ENCODE measurements at regions not wholly inside any gene's neighbourhood (a gene's known extent, or its start where the extent isn't known, plus 50 kb on each side); places are given as distances from the start of the nearest gene placed in this dataset.

- no peak for DNase-seq (ENCODE audit: low spot score in 2 of 2)
- TF ChIP-seq POLR2A (IDR thresholded peaks at IDR 0.05) (no peak), EP300 (IDR thresholded peaks at IDR 0.05) (no peak), CTCF (IDR thresholded peaks at IDR 0.05) (no peak)
- Histone ChIP-seq H3K27ac (no peak overlapping the region), H3K4me1 (peaks cover 0 to 4% (median 0%) of the 10 kb centered on the region in 4 donors), H3K9me3 (no peaks in the 10 kb centered on the region), H3K27me3 (no peaks in the 10 kb centered on the region), H3K4me3 (no peak overlapping the region), H3K36me3 (no peaks in the 10 kb centered on the region)
- WGBS, 2 donors = 75 to 92% methylated on average over 3 of the region's 3 CpGs
Measured at GRCh38 chr2:45268631-45269030, 259.4 kb upstream of the SIX2 start.

- H3K9me3 ChIP-seq = no peaks in the 10 kb centered on the region
- no peaks in the 10 kb centered on the region for H3K27me3 ChIP-seq
- DNase-seq (ENCODE audit: low spot score in 2 of 2) = no peak
- WGBS, 2 donors = 90 to 96% methylated on average over 9 to 10 of the region's 10 CpGs
- no peak for TF ChIP-seq POLR2A (IDR thresholded peaks at IDR 0.05)
- no peak for TF ChIP-seq EP300 (IDR thresholded peaks at IDR 0.05)
- TF ChIP-seq CTCF (IDR thresholded peaks at IDR 0.05) = no peak
- H3K36me3 ChIP-seq = no peaks in the 10 kb centered on the region
- H3K4me1 ChIP-seq = no peaks in the 10 kb centered on the region
- H3K4me3 ChIP-seq = no peak overlapping the region
- no peak overlapping the region for H3K27ac ChIP-seq
Measured at GRCh38 chr2:45267062-45267792, 258.0 kb upstream of the SIX2 start.

- Histone ChIP-seq H3K36me3 (no peaks in the 10 kb centered on the region), H3K4me1 (peaks cover 0 to 3% (median 1%) of the 10 kb centered on the region in 4 donors), H3K9me3 (no peaks in the 10 kb centered on the region), H3K27ac (no peak overlapping the region), H3K27me3 (no peaks in the 10 kb centered on the region), H3K4me3 (no peak overlapping the region)
- TF ChIP-seq EP300 (IDR thresholded peaks at IDR 0.05) = no peak
- TF ChIP-seq POLR2A (IDR thresholded peaks at IDR 0.05) = no peak
- no peak for TF ChIP-seq CTCF (IDR thresholded peaks at IDR 0.05)
- WGBS, 2 donors = 55 to 70% methylated on average over 4 of the region's 4 CpGs
- no peak for DNase-seq (ENCODE audit: low spot score in 2 of 2)
Measured at GRCh38 chr2:45265336-45265735, 256.1 kb upstream of the SIX2 start.

GRCh38 chr2:45264227-45265225, 255.3 kb upstream of the SIX2 start:
- DNase-seq (ENCODE audit: low spot score in 2 of 2) = no peak
- WGBS, 2 donors = 89 to 90% methylated on average over 11 of the region's 11 CpGs
- H3K27ac ChIP-seq = no peak overlapping the region
- H3K4me1 ChIP-seq = peaks cover 0 to 11% (median 6%) of the 10 kb centered on the region in 4 donors
- TF ChIP-seq EP300 (IDR thresholded peaks at IDR 0.05) = no peak
- no peak for TF ChIP-seq CTCF (IDR thresholded peaks at IDR 0.05)
- no peak for TF ChIP-seq POLR2A (IDR thresholded peaks at IDR 0.05)
- H3K4me3 ChIP-seq = no peak overlapping the region
- no peaks in the 10 kb centered on the region for H3K9me3 ChIP-seq
- no peaks in the 10 kb centered on the region for H3K36me3 ChIP-seq
- H3K27me3 ChIP-seq = no peaks in the 10 kb centered on the region

- Histone ChIP-seq H3K36me3 (no peaks in the 10 kb centered on the region), H3K4me1 (peaks cover 0 to 25% (median 6%) of the 10 kb centered on the region in 4 donors), H3K4me3 (no peak overlapping the region), H3K27ac (no peak overlapping the region), H3K27me3 (no peaks in the 10 kb centered on the region), H3K9me3 (no peaks in the 10 kb centered on the region)
- no peak for TF ChIP-seq POLR2A (IDR thresholded peaks at IDR 0.05)
- no peak for TF ChIP-seq CTCF (IDR thresholded peaks at IDR 0.05)
- TF ChIP-seq EP300 (IDR thresholded peaks at IDR 0.05) = no peak
- WGBS, 2 donors = 58 to 69% methylated on average over 6 of the region's 6 CpGs
- DNase-seq (ENCODE audit: low spot score in 2 of 2) = no peak
Measured at GRCh38 chr2:45263147-45263546, 253.9 kb upstream of the SIX2 start.

All from tibial nerve (tissue), 4 donors.